Hindlimb muscle (tissue), 1 donor: ENCODE measurements at regions not wholly inside any gene's neighbourhood (a gene's known extent, or its start where the extent isn't known, plus 50 kb on each side); places are given as distances from the start of the nearest gene placed in this dataset.

Experiments used
- DNase-seq: peaks from one replicate; pipeline ENCODE4 v3.0.0-alpha.2; 2013

GRCh38 chr17:45722161-45722560 is 62.0 kb upstream of the CRHR1 start:
- no peak for DNase-seq

- no peak for DNase-seq
Observed at GRCh38 chr17:45729294-45729907, 54.7 kb upstream of the CRHR1 start.

GRCh38 chr17:45730192-45730591 is 53.9 kb upstream of the CRHR1 start:
- no peak for DNase-seq

- DNase-seq: no peak
Observed at GRCh38 chr17:45731459-45731858, 52.7 kb upstream of the CRHR1 start.

- DNase-seq: no peak
Observed at GRCh38 chr17:45732926-45733505, 51.1 kb upstream of the CRHR1 start.

GRCh38 chr17:45733781-45734180 is 50.3 kb upstream of the CRHR1 start:
- DNase-seq: no peak
